Hepatocyte (in vitro differentiated cells): ENCODE measurements at regions not wholly inside any gene's neighbourhood (a gene's known extent, or its start where the extent isn't known, plus 50 kb on each side); places are given as distances from the start of the nearest gene placed in this dataset.

Source experiments
- EZH2 ChIP-seq: fragments of 200-600 bp; sonication (generic); IDR thresholded peaks from 2 replicates; pipeline ENCODE4 v1.6.1; 2016; ENCODE audit warnings: antibody characterized with exemption, mild to moderate bottlenecking, borderline replicate concordance
- TF ChIP-seq, protein P1 (sequence below): fragments of 200-600 bp; sonication (generic); IDR thresholded peaks from 2 replicates; pipeline ENCODE4 v1.5.1; 2016; ENCODE audit warnings: antibody characterized with exemption, mild to moderate bottlenecking; ENCODE audit not compliant: poor library complexity

DNA sequence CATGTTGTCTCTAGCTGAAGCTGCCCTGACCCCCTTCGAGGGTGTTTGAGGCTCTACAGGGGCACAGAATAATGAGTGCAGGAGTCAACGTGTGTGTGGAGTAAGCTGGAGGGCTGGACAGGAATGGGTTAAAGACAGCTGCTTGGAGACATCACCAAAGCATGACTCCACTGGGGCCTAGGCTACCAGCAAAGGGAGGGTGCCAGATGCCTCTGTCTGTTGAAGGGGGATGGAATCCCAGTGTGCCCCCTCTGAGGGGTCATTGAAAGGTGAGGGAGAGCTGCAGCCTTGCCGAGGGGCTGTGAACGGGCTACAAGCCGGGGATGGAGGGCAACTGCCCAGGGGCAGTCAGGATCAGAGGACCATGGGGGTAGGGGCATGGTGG, 51.7 kb upstream of the PODXL start:
- TF ChIP-seq, protein P1, sequence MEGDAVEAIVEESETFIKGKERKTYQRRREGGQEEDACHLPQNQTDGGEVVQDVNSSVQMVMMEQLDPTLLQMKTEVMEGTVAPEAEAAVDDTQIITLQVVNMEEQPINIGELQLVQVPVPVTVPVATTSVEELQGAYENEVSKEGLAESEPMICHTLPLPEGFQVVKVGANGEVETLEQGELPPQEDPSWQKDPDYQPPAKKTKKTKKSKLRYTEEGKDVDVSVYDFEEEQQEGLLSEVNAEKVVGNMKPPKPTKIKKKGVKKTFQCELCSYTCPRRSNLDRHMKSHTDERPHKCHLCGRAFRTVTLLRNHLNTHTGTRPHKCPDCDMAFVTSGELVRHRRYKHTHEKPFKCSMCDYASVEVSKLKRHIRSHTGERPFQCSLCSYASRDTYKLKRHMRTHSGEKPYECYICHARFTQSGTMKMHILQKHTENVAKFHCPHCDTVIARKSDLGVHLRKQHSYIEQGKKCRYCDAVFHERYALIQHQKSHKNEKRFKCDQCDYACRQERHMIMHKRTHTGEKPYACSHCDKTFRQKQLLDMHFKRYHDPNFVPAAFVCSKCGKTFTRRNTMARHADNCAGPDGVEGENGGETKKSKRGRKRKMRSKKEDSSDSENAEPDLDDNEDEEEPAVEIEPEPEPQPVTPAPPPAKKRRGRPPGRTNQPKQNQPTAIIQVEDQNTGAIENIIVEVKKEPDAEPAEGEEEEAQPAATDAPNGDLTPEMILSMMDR: no peak
- TF ChIP-seq EZH2: no peak
